Activated CD8-positive, alpha-beta T cell treated with anti-CD3 and anti-CD28 coated beads for 36 hours (primary cell): ENCODE measurements at regions not wholly inside any gene's neighbourhood (a gene's known extent, or its start where the extent isn't known, plus 50 kb on each side); places are given as distances from the start of the nearest gene placed in this dataset.

ENCODE experiments used
- ATAC-seq: fragments of 200-7000 bp; cut with Tn5 transposase; one replicate; pipeline ENCODE4 v1.10.0; 2021; ENCODE audit warnings: mild to moderate bottlenecking, moderate library complexity
- CTCF ChIA-PET: fragments of 350-600 bp; sonication (Branson Sonifier 250); formaldehyde crosslinking; loops from one replicate; lab custom pipeline; 2021; ENCODE audit warnings: antibody characterized with exemption; lab: Charles Lee
- POLR2A ChIA-PET: fragments of 350-600 bp; sonication (Branson Sonifier 250); formaldehyde crosslinking; loops from one replicate; lab custom pipeline; 2021; ENCODE audit warnings: antibody characterized with exemption; lab: Charles Lee
- DNase-seq: peaks from one replicate; pipeline ENCODE4 v3.0.0-alpha.2; 2020
- H3K27ac Mint-ChIP-seq: one replicate; pipeline ENCODE4 v1.8.0; 2021; ENCODE audit warnings: mild to moderate bottlenecking, mixed read lengths
- H3K27me3 Mint-ChIP-seq: one replicate; pipeline ENCODE4 v1.8.0; 2021; ENCODE audit warnings: mixed read lengths
- H3K36me3 Mint-ChIP-seq: one replicate; pipeline ENCODE4 v1.8.0; 2021; ENCODE audit warnings: low read depth, mixed read lengths
- H3K4me1 Mint-ChIP-seq: one replicate; pipeline ENCODE4 v1.8.0; 2021; ENCODE audit warnings: low read depth, mixed read lengths
- H3K4me3 Mint-ChIP-seq: one replicate; pipeline ENCODE4 v1.8.0; 2021; ENCODE audit warnings: mild to moderate bottlenecking, moderate library complexity, mixed read lengths
- H3K9me3 Mint-ChIP-seq: one replicate; pipeline ENCODE4 v1.8.0; 2021; ENCODE audit warnings: mixed read lengths
- intact Hi-C: fragments of 100-400 bp; cut with micrococcal nuclease; formaldehyde crosslinking; loops from one replicate; pipeline ENCODE4 v1.10.0; 2022
- TF ChIP-seq, protein P1 (sequence below): fragments of 200-600 bp; IDR thresholded peaks from one replicate; pipeline ENCODE4 v1.8.0; 2022; ENCODE audit warnings: antibody characterized with exemption, mild to moderate bottlenecking

DNA sequence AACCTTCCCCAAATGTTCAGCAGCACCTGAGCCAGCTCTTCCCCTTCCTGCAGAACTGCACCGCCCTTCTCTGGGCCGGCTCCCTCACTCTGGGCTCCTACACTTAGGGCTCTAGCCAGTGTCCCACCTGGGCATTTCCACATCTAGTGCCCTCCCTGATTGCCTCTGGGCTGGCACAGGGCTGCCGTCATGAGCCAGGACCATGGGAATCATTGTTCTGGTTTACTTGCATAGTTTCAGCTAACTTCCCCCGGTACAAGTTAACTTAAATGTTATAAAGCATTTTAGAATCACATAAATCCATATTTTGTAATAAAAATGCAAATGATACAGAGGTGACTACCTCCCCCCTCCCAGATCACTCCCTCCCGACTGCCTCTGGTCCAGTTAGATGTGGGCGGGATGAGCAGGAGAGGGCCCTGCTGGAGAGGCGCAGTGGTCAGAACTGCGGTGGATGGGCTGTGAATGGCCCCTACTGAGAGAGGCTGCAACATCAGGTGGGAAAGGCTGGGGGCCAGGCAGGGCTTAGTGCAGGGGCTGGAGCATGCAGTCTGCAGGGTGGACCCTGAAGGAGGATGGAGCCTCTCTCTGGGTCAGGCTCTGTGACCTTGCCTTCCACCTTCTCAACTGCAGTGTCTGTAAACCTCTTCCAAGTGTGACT lies 371.4 kb upstream of the C1orf174 start:
- no peak overlapping the region for H3K4me3 Mint-ChIP-seq
- H3K36me3 Mint-ChIP-seq: no peaks in the 10 kb centered on the region
- peaks cover 4% of the 10 kb centered on the region for H3K27me3 Mint-ChIP-seq
- H3K9me3 Mint-ChIP-seq: no peaks in the 10 kb centered on the region
- H3K4me1 Mint-ChIP-seq: no peaks in the 10 kb centered on the region
- ATAC-seq: no peak
- H3K27ac Mint-ChIP-seq: no peak overlapping the region
- intact Hi-C loops: no loop called here
- ChIA-PET POLR2A (no interaction called here), CTCF (no interaction called here)
- no peak for DNase-seq
- TF ChIP-seq, protein P1, sequence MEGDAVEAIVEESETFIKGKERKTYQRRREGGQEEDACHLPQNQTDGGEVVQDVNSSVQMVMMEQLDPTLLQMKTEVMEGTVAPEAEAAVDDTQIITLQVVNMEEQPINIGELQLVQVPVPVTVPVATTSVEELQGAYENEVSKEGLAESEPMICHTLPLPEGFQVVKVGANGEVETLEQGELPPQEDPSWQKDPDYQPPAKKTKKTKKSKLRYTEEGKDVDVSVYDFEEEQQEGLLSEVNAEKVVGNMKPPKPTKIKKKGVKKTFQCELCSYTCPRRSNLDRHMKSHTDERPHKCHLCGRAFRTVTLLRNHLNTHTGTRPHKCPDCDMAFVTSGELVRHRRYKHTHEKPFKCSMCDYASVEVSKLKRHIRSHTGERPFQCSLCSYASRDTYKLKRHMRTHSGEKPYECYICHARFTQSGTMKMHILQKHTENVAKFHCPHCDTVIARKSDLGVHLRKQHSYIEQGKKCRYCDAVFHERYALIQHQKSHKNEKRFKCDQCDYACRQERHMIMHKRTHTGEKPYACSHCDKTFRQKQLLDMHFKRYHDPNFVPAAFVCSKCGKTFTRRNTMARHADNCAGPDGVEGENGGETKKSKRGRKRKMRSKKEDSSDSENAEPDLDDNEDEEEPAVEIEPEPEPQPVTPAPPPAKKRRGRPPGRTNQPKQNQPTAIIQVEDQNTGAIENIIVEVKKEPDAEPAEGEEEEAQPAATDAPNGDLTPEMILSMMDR: no peak

- Mint-ChIP-seq H3K4me3 (no peak overlapping the region), H3K27me3 (peaks cover 9% of the 10 kb centered on the region), H3K9me3 (peaks cover 2% of the 10 kb centered on the region), H3K36me3 (no peaks in the 10 kb centered on the region), H3K4me1 (no peaks in the 10 kb centered on the region), H3K27ac (no peak overlapping the region)
- TF ChIP-seq, protein P1: no peak
- CTCF ChIA-PET: no interaction called here
- POLR2A ChIA-PET: no interaction called here
- ATAC-seq (no peak), DNase-seq (no peak)
- intact Hi-C loops: no loop called here
Observed at GRCh38 chr1:4272568-4272967, 372.5 kb upstream of the C1orf174 start.

DNA sequence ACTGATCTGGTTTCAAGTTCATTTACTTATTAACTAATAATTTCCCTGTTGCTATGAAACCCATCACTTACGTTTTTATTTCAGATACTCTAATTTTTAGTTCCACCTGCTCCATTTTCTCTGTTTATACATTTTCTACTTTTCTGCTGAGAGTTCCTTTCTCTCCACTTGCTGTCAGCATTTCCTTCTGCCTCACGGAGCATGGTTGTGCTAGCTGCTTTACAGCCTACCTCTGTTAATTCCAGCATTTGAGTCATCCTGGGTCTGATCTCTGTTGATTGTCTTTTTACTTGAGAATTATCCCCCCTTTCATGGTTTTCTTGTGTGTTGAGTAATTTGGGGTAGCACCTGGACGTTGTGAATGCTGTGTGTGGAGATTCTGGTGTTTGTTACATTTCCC lies 373.2 kb upstream of the C1orf174 start:
- Mint-ChIP-seq H3K4me3 (no peak overlapping the region), H3K36me3 (no peaks in the 10 kb centered on the region), H3K27ac (no peak overlapping the region), H3K27me3 (peaks cover 9% of the 10 kb centered on the region), H3K9me3 (peaks cover 4% of the 10 kb centered on the region), H3K4me1 (no peaks in the 10 kb centered on the region)
- intact Hi-C loops: no loop called here
- DNase-seq (no peak), ATAC-seq (no peak)
- POLR2A ChIA-PET: no interaction called here
- CTCF ChIA-PET: no interaction called here
- TF ChIP-seq, protein P1: no peak

GRCh38 chr1:4273747-4274146 lies 373.7 kb upstream of the C1orf174 start:
- Mint-ChIP-seq H3K9me3 (peaks cover 5% of the 10 kb centered on the region), H3K36me3 (no peaks in the 10 kb centered on the region), H3K27me3 (peaks cover 9% of the 10 kb centered on the region), H3K4me3 (no peak overlapping the region), H3K27ac (no peak overlapping the region), H3K4me1 (no peaks in the 10 kb centered on the region)
- ChIA-PET POLR2A (no interaction called here), CTCF (no interaction called here)
- TF ChIP-seq, protein P1: no peak
- intact Hi-C loops: no loop called here
- DNase-seq (no peak), ATAC-seq (no peak)

DNA sequence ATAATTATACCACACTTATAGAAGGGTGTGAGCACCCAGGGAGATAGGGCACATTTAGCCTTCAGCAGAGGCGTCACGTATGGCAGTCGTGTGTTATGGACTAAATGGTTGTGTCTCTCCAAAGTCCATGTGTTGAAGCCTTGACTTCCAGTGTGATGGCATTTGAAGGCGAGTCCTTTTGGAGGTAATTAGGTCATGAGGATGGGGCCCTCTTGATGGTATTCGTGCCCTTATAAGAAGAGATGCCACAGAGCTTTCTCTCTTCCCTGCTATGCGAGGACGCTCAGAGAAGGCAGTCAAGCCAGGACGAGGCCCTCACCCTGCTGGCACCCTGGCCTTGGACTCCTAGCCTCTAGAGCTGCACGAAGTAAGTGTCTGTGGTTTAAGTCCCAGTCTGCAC lies 375.0 kb upstream of the C1orf174 start:
- Mint-ChIP-seq H3K27me3 (peaks cover 9% of the 10 kb centered on the region), H3K27ac (no peak overlapping the region), H3K4me1 (no peaks in the 10 kb centered on the region), H3K9me3 (peaks cover 5% of the 10 kb centered on the region), H3K36me3 (no peaks in the 10 kb centered on the region), H3K4me3 (no peak overlapping the region)
- intact Hi-C loops: no loop called here
- no peak for DNase-seq
- ChIA-PET CTCF (no interaction called here), POLR2A (no interaction called here)
- no peak for ATAC-seq
- TF ChIP-seq, protein P1: no peak
